Fibroblast of lung (primary cell): ENCODE measurements at regions not wholly inside any gene's neighbourhood (a gene's known extent, or its start where the extent isn't known, plus 50 kb on each side); places are given as distances from the start of the nearest gene placed in this dataset.
"Not testable (repeated sequence)": the region's sequence is repeated elsewhere in the genome, so short reads cannot be mapped to it uniquely, and the experiment has no call there.

Source experiments
- EZH2 ChIP-seq: IDR thresholded peaks from 2 replicates; pipeline ENCODE4 v1.5.1; 2012; ENCODE audit warnings: low read length, control low read depth, mild to moderate bottlenecking; ENCODE audit errors: missing control alignments
- TF ChIP-seq, protein P1 (sequence below), 2 donors: IDR thresholded peaks in 1 of 2; conservative IDR thresholded peaks in 1 of 2; 1 replicate in 1 of 2; 2 replicates in 1 of 2; pipeline ENCODE4 v1.5.1; 2011 to 2012; ENCODE audit warnings: low read length in 2 of 2, control low read depth in 1 of 2, inconsistent platforms in 1 of 2, low read depth in 1 of 2, mild to moderate bottlenecking in 1 of 2

GRCh38 chr6:37091586-37091985 lies 78.4 kb upstream of the PIM1 start:
- TF ChIP-seq, protein P1, sequence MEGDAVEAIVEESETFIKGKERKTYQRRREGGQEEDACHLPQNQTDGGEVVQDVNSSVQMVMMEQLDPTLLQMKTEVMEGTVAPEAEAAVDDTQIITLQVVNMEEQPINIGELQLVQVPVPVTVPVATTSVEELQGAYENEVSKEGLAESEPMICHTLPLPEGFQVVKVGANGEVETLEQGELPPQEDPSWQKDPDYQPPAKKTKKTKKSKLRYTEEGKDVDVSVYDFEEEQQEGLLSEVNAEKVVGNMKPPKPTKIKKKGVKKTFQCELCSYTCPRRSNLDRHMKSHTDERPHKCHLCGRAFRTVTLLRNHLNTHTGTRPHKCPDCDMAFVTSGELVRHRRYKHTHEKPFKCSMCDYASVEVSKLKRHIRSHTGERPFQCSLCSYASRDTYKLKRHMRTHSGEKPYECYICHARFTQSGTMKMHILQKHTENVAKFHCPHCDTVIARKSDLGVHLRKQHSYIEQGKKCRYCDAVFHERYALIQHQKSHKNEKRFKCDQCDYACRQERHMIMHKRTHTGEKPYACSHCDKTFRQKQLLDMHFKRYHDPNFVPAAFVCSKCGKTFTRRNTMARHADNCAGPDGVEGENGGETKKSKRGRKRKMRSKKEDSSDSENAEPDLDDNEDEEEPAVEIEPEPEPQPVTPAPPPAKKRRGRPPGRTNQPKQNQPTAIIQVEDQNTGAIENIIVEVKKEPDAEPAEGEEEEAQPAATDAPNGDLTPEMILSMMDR (conservative IDR thresholded peaks at IDR 0.05 in 1 of 2, IDR thresholded peaks at IDR 0.05 in 1 of 2; ENCODE audit: low read depth in 1 of 2, low read length in 2 of 2) = not testable (repeated sequence)
- TF ChIP-seq EZH2 = not testable (repeated sequence)
